K562 (cell line): ENCODE measurements at regions not wholly inside any gene's neighbourhood (a gene's known extent, or its start where the extent isn't known, plus 50 kb on each side); places are given as distances from the start of the nearest gene placed in this dataset.

Experiments used
- ATAC-seq: fragments of 200-7000 bp; cut with Tn5 transposase; 3 replicates; pipeline ENCODE4 v1.9.1; 2020; ENCODE audit warnings: moderate library complexity
- BruUV-seq: library from RNA; stranded (reverse); fragments of 400-500 nt; replicated peaks from 2 replicates; lab custom pipeline; 2021; lab: Mats Ljungman, UMichigan
- CTCF ChIA-PET: fragments of 300-600 bp; formaldehyde crosslinking; extraction: SDS; loops from one replicate; lab custom pipeline; 2021; ENCODE audit warnings: low intra/inter-chr PET ratio; lab: Yijun Ruan, JAX
- POLR2A ChIA-PET: fragments of 300-600, 350-650 bp; sonication (Branson Sonifier 250); formaldehyde crosslinking; extraction: SDS; loops from one replicate; lab custom pipeline; 2021; ENCODE audit warnings: antibody characterized with exemption, inconsistent platforms; lab: Yijun Ruan, JAX
- DNase-seq, 4 experiments: peaks; one replicate each; pipeline versions ENCODE4 v3.0.0 to v3.0.0-alpha.2; 2011 to 2018; ENCODE audit warnings: low spot score in 3 of 4, mixed read lengths in 3 of 4; ENCODE audit errors: extremely low read depth in 1 of 4
- FAIRE-seq: peaks from 2 replicates; lab custom pipeline; 2011; peaks lifted over from hg19 to GRCh38; lab: Jason Lieb, UNC
- H2AFZ ChIP-seq: 2 replicates; pipeline ENCODE4 v1.6.0; 2011; ENCODE audit warnings: low read depth, low read length, control low read depth, inconsistent platforms
- H3K27ac ChIP-seq: fragments of 200-600 bp; 3 replicates; pipeline ENCODE4 v1.8.0; 2011; ENCODE audit warnings: low read depth, mild to moderate bottlenecking, control low read depth, inconsistent platforms, low read length, moderate library complexity, mixed read lengths; ENCODE audit errors: extremely low read depth
- H3K27me3 ChIP-seq, 2 experiments: fragments of 300-600 bp in 1 of 2; 2 replicates in 1 of 2; 3 replicates in 1 of 2; pipeline versions ENCODE4 v1.6.0 to v1.8.0; 2011; ENCODE audit warnings: inconsistent platforms in 2 of 2, low read length in 2 of 2, mild to moderate bottlenecking in 1 of 2, mixed read lengths in 1 of 2, moderate library complexity in 1 of 2; ENCODE audit not compliant: control insufficient read depth in 2 of 2, insufficient read depth in 2 of 2
- H3K36me3 ChIP-seq: fragments of 300-600 bp; 3 replicates; pipeline ENCODE4 v1.8.0; 2011; ENCODE audit warnings: mild to moderate bottlenecking, low read length, inconsistent platforms; ENCODE audit not compliant: control insufficient read depth, insufficient read depth
- H3K4me1 ChIP-seq, 2 experiments: fragments of 200-600 bp in 1 of 2; replicated peaks in 1 of 2; 2 replicates in 1 of 2; 3 replicates in 1 of 2; pipeline versions ENCODE4 v1.5.1 to v1.8.0; 2011; ENCODE audit warnings: inconsistent platforms in 2 of 2, low read length in 2 of 2, mild to moderate bottlenecking in 1 of 2, mixed read lengths in 1 of 2, moderate library complexity in 1 of 2; ENCODE audit not compliant: control insufficient read depth in 2 of 2, insufficient read depth in 2 of 2
- H3K4me2 ChIP-seq: 2 replicates; pipeline ENCODE4 v1.6.1; 2011; ENCODE audit warnings: low read length, control low read depth, inconsistent platforms, mixed read lengths; ENCODE audit not compliant: insufficient read depth
- H3K4me3 ChIP-seq: fragments of 200-600 bp; sonication (generic), shearing (Covaris generic); 2 replicates; pipeline ENCODE4 v1.5.1; 2016; ENCODE audit warnings: control low read depth, inconsistent platforms
- H3K79me2 ChIP-seq: fragments of 200-600 bp; 3 replicates; pipeline ENCODE4 v1.8.0; 2011; ENCODE audit warnings: low read length, inconsistent platforms; ENCODE audit not compliant: control insufficient read depth, insufficient read depth
- H3K9ac ChIP-seq, 2 experiments: 2 replicates each; pipeline versions ENCODE4 v1.6.0 to v1.6.1; 2011; ENCODE audit warnings: low read depth in 2 of 2, low read length in 2 of 2, control low read depth in 1 of 2, inconsistent platforms in 1 of 2, mild to moderate bottlenecking in 1 of 2, mixed read lengths in 1 of 2; ENCODE audit not compliant: insufficient read depth in 1 of 2
- H3K9me1 ChIP-seq: one replicate; pipeline ENCODE4 v1.6.0; 2011; ENCODE audit warnings: inconsistent platforms, mild to moderate bottlenecking, low read length, moderate library complexity; ENCODE audit not compliant: control insufficient read depth, insufficient read depth
- H3K9me3 ChIP-seq: replicated peaks from 2 replicates; pipeline ENCODE4 v1.5.1; 2011; ENCODE audit warnings: low read depth, low read length, inconsistent platforms; ENCODE audit not compliant: control insufficient read depth, insufficient read depth
- H4K20me1 ChIP-seq: replicated peaks from 2 replicates; pipeline ENCODE4 v1.6.1; 2011; ENCODE audit warnings: low read length, inconsistent platforms, mixed read lengths; ENCODE audit not compliant: control insufficient read depth, insufficient read depth
- ATF1 ChIP-seq, 2 experiments: fragments of 450-650 bp in 1 of 2; IDR thresholded peaks; 2 replicates each; pipeline ENCODE4 v1.6.1; 2016; ENCODE audit warnings: missing compliant biosample characterization in 1 of 2, missing genetic modification characterization in 1 of 2
- BRF1 ChIP-seq: IDR thresholded peaks from 3 replicates; pipeline ENCODE4 v1.6.1; 2011; ENCODE audit warnings: borderline replicate concordance, mild to moderate bottlenecking; ENCODE audit not compliant: insufficient read length; ENCODE audit errors: extremely low read depth
- MAFG ChIP-seq: fragments of 450-650 bp; conservative IDR thresholded peaks from 2 replicates; pipeline ENCODE4 v1.6.1; 2016; ENCODE audit warnings: missing genetic modification characterization, missing compliant biosample characterization
- PTTG1 ChIP-seq: fragments of 450-650 bp; IDR thresholded peaks from 2 replicates; pipeline ENCODE4 v1.6.1; 2016; ENCODE audit warnings: low read depth, mild to moderate bottlenecking, missing genetic modification characterization, missing compliant biosample characterization
- SP2 ChIP-seq: IDR thresholded peaks from 2 replicates; pipeline ENCODE4 v1.6.1; 2011; ENCODE audit warnings: mild to moderate bottlenecking, low read depth, low read length, moderate library complexity; ENCODE audit not compliant: poor library complexity, severe bottlenecking; ENCODE audit errors: extremely low read depth
- TAF7 ChIP-seq: fragments of 450-650 bp; IDR thresholded peaks from 2 replicates; pipeline ENCODE4 v1.6.1; 2016; ENCODE audit warnings: missing genetic modification characterization, missing compliant biosample characterization
- ZNF282 ChIP-seq: sonication (generic); formaldehyde crosslinking; IDR thresholded peaks from 2 replicates; pipeline ENCODE4 v1.8.1; 2023; ENCODE audit warnings: missing genetic modification reagents
- ZZZ3 ChIP-seq: fragments of 450-650 bp; IDR thresholded peaks from 2 replicates; pipeline ENCODE4 v1.6.1; 2016; ENCODE audit warnings: antibody characterized with exemption, mild to moderate bottlenecking, moderate library complexity
- WGBS: fragments of 100-300 bp; shearing (Covaris generic); methylation state at CpG from one replicate; pipeline ENCODE4 v1.1.6; 2016; ENCODE audit warnings: low coverage, mixed read lengths; ENCODE audit not compliant: insufficient coverage; ENCODE audit errors: missing lambda C conversion rate; 5-methylcytosine and 5-hydroxymethylcytosine counted together
- in situ Hi-C: fragments of 300-500 bp; cut with MboI; formaldehyde crosslinking; loops from 4 replicates; pipeline ENCODE4 v1.15.0; 2018; ENCODE audit warnings: inconsistent platforms, mixed read lengths
- intact Hi-C: fragments of 100-400 bp; cut with micrococcal nuclease; formaldehyde crosslinking; loops from 2 replicates; pipeline ENCODE4 v1.14.2; 2022
- TF ChIP-seq, protein P1 (sequence below): sonication (generic); formaldehyde crosslinking; IDR thresholded peaks from 2 replicates; pipeline ENCODE4 v1.4.0; 2020; ENCODE audit warnings: mild to moderate bottlenecking, missing genetic modification reagents
- TF ChIP-seq, protein P2 (sequence below): sonication (generic); formaldehyde crosslinking; IDR thresholded peaks from 2 replicates; pipeline ENCODE4 v1.8.1; 2023; ENCODE audit warnings: missing genetic modification reagents, mild to moderate bottlenecking, borderline replicate concordance

DNA sequence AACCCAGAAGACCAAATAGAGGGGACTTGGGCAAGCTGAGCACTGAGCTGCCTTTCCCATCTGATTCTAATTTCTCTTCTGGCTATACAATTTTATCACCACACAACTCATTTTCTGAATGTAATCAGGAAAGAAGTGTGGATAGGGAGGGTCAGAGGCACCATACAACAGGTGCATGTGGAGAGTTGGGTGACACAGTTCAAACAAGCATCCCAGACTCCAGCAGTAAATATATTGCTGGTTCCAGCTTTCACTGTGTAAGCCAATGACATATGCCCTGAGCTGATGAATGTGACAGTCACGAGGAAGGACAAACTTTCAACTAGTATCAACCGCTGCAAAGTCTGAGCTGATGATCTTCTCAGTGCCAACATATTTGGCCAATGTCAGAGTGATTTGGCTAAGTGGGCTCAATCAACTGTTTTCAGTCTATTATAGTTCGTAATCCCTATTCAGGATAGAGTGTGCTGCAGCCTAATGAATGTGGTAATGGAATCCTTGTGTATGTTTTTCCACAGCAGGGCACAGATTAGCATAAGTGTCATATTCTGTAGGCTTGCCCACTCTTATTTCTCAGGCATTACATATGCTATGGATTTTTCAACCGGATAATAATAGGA lies 109.9 kb upstream of the MEIS1 start:
- no peaks in the 10 kb centered on the region for H3K9me1 ChIP-seq
- no peak overlapping the region for H3K9ac ChIP-seq
- H3K4me2 ChIP-seq: no peak overlapping the region
- no peaks in the 10 kb centered on the region for H3K4me1 ChIP-seq
- no peaks in the 10 kb centered on the region for H4K20me1 ChIP-seq
- FAIRE-seq (no peak), DNase-seq (no peak), ATAC-seq (no peak)
- no peaks in the 10 kb centered on the region for H3K36me3 ChIP-seq
- H3K9me3 ChIP-seq: no peaks in the 10 kb centered on the region
- ChIA-PET POLR2A (interaction anchor here (0.9 kb wide), 1 partner anchor 10 kb away, joined by 4 read pairs; no protein-coding TSS in a partner anchor), CTCF (no interaction called here)
- intact Hi-C loops: no loop called here
- WGBS: 0% methylated on average over 4 of the region's 4 CpGs
- no TSS peak for BruUV-seq
- no peak overlapping the region for H2AFZ ChIP-seq
- H3K27ac ChIP-seq: no peak overlapping the region
- no peaks in the 10 kb centered on the region for H3K79me2 ChIP-seq
- H3K27me3 ChIP-seq: peaks cover 7 to 21% of the 10 kb centered on the region in 2 experiments; a peak in 4 of 5 replicates
- in situ Hi-C loops: no loop called here
- H3K4me3 ChIP-seq: no peak overlapping the region
- TF ChIP-seq MAFG (tag): no peak
- TF ChIP-seq TAF7 (tag): no peak
- TF ChIP-seq SP2: no peak
- TF ChIP-seq, protein P1, sequence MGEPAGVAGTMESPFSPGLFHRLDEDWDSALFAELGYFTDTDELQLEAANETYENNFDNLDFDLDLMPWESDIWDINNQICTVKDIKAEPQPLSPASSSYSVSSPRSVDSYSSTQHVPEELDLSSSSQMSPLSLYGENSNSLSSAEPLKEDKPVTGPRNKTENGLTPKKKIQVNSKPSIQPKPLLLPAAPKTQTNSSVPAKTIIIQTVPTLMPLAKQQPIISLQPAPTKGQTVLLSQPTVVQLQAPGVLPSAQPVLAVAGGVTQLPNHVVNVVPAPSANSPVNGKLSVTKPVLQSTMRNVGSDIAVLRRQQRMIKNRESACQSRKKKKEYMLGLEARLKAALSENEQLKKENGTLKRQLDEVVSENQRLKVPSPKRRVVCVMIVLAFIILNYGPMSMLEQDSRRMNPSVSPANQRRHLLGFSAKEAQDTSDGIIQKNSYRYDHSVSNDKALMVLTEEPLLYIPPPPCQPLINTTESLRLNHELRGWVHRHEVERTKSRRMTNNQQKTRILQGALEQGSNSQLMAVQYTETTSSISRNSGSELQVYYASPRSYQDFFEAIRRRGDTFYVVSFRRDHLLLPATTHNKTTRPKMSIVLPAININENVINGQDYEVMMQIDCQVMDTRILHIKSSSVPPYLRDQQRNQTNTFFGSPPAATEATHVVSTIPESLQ: no peak
- TF ChIP-seq PTTG1 (tag): no peak
- no peak for TF ChIP-seq ZZZ3
- TF ChIP-seq ZNF282 (CRISPR knock-in tag): no peak
- TF ChIP-seq, protein P2, sequence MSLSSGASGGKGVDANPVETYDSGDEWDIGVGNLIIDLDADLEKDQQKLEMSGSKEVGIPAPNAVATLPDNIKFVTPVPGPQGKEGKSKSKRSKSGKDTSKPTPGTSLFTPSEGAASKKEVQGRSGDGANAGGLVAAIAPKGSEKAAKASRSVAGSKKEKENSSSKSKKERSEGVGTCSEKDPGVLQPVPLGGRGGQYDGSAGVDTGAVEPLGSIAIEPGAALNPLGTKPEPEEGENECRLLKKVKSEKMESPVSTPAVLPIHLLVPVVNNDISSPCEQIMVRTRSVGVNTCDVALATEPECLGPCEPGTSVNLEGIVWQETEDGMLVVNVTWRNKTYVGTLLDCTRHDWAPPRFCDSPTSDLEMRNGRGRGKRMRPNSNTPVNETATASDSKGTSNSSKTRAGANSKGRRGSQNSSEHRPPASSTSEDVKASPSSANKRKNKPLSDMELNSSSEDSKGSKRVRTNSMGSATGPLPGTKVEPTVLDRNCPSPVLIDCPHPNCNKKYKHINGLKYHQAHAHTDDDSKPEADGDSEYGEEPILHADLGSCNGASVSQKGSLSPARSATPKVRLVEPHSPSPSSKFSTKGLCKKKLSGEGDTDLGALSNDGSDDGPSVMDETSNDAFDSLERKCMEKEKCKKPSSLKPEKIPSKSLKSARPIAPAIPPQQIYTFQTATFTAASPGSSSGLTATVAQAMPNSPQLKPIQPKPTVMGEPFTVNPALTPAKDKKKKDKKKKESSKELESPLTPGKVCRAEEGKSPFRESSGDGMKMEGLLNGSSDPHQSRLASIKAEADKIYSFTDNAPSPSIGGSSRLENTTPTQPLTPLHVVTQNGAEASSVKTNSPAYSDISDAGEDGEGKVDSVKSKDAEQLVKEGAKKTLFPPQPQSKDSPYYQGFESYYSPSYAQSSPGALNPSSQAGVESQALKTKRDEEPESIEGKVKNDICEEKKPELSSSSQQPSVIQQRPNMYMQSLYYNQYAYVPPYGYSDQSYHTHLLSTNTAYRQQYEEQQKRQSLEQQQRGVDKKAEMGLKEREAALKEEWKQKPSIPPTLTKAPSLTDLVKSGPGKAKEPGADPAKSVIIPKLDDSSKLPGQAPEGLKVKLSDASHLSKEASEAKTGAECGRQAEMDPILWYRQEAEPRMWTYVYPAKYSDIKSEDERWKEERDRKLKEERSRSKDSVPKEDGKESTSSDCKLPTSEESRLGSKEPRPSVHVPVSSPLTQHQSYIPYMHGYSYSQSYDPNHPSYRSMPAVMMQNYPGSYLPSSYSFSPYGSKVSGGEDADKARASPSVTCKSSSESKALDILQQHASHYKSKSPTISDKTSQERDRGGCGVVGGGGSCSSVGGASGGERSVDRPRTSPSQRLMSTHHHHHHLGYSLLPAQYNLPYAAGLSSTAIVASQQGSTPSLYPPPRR (CRISPR knock-in tag): no peak
- TF ChIP-seq ATF1 (CRISPR knock-in tag; IDR thresholded peaks at IDR 0.05): no peak
- no peak for TF ChIP-seq ATF1 (tag; IDR thresholded peaks at IDR 0.05)
- no peak for TF ChIP-seq BRF1
